CD4-positive, alpha-beta T cell (primary cell): ENCODE measurements at regions not wholly inside any gene's neighbourhood (a gene's known extent, or its start where the extent isn't known, plus 50 kb on each side); places are given as distances from the start of the nearest gene placed in this dataset.

Experiments
- ATAC-seq: fragments of 200-7000 bp; cut with Tn5 transposase; one replicate; pipeline ENCODE4 v1.10.0; 2022; ENCODE audit warnings: mild to moderate bottlenecking; ENCODE audit not compliant: poor library complexity
- CTCF ChIA-PET: fragments of 350-600 bp; sonication (Branson Sonifier 250); formaldehyde crosslinking; loops from one replicate; lab custom pipeline; 2021; ENCODE audit warnings: antibody characterized with exemption, inconsistent platforms; lab: Charles Lee
- POLR2A ChIA-PET: fragments of 350-600 bp; sonication (Branson Sonifier 250); formaldehyde crosslinking; loops from one replicate; lab custom pipeline; 2021; ENCODE audit warnings: antibody characterized with exemption, inconsistent platforms; lab: Charles Lee
- DNase-seq, 14 experiments: peaks; one replicate each; pipeline ENCODE4 v3.0.0-alpha.2; 2013 to 2020; ENCODE audit warnings: mixed read lengths in 2 of 14
- H3K27ac ChIP-seq, 2 donors: one replicate each; pipeline versions ENCODE4 v1.5.1 to v1.7.0; 2013; ENCODE audit warnings: low read length in 2 of 2, low read depth in 1 of 2, mild to moderate bottlenecking in 1 of 2
- H3K27me3 ChIP-seq, 2 experiments: 1 replicate in 1 of 2; 2 replicates in 1 of 2; pipeline versions ENCODE4 v1.6.1 to v1.7.0; 2013; ENCODE audit warnings: low read length in 2 of 2, control low read depth in 1 of 2, mild to moderate bottlenecking in 1 of 2, moderate library complexity in 1 of 2; ENCODE audit not compliant: insufficient read depth in 2 of 2, control insufficient read depth in 1 of 2
- H3K36me3 ChIP-seq: one replicate; pipeline ENCODE4 v1.6.1; 2013; ENCODE audit warnings: low read length, control low read depth; ENCODE audit not compliant: insufficient read depth
- H3K4me1 ChIP-seq: one replicate; pipeline ENCODE4 v1.6.1; 2013; ENCODE audit warnings: low read length, control low read depth; ENCODE audit not compliant: insufficient read depth
- H3K4me3 ChIP-seq: one replicate; pipeline ENCODE4 v1.5.1; 2013; ENCODE audit warnings: mild to moderate bottlenecking, low read length, moderate library complexity
- H3K9me3 ChIP-seq, 2 experiments: 1 replicate in 1 of 2; 2 replicates in 1 of 2; pipeline versions ENCODE4 v1.6.1 to v1.7.0; 2013; ENCODE audit warnings: low read length in 2 of 2, mild to moderate bottlenecking in 2 of 2, control low read depth in 1 of 2, moderate library complexity in 1 of 2; ENCODE audit not compliant: control insufficient read depth in 1 of 2, insufficient read depth in 1 of 2
- H3K27ac Mint-ChIP-seq: one replicate; pipeline ENCODE4 v1.8.0; 2020; ENCODE audit warnings: mixed read lengths
- H3K27me3 Mint-ChIP-seq: one replicate; pipeline ENCODE4 v1.8.0; 2021; ENCODE audit warnings: mixed read lengths
- H3K36me3 Mint-ChIP-seq: one replicate; pipeline ENCODE4 v1.8.0; 2021; ENCODE audit warnings: low read depth, mixed read lengths
- H3K4me1 Mint-ChIP-seq: one replicate; pipeline ENCODE4 v1.8.0; 2021; ENCODE audit warnings: low read depth, mixed read lengths
- H3K4me3 Mint-ChIP-seq: one replicate; pipeline ENCODE4 v1.8.0; 2020; ENCODE audit warnings: mild to moderate bottlenecking, mixed read lengths
- H3K9me3 Mint-ChIP-seq: one replicate; pipeline ENCODE4 v1.8.0; 2020; ENCODE audit warnings: mixed read lengths
- intact Hi-C, 2 experiments: fragments of 100-400 bp; cut with DNase I in 1 of 2; cut with micrococcal nuclease in 1 of 2; formaldehyde crosslinking; loops; one replicate each; pipeline versions ENCODE4 v1.15.1 to v1.9.0; 2023 to 2025; cut with DNase I, micrococcal nuclease
- TF ChIP-seq, protein P1 (sequence below): fragments of 200-600 bp; IDR thresholded peaks from one replicate; pipeline ENCODE4 v1.8.0; 2022; ENCODE audit warnings: antibody characterized with exemption, mild to moderate bottlenecking

DNA sequence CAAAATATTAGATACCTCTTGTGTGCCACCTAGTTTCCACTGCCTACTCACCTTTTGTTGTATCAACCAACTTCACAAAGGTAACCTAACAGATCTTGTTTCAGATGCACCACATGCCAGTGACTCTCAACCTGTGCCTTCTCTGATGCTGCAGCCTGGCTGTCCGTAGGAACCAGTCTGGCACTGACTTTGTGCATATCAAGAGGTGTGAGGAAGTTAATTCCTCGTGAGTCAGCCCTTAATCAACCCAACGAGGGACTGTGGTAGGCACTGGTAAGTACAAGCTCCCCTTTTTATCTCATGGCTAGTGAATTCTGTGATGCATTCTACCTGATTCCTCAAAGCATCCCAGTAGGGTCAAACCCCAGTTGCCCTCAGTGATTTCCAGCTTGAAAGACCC is 215.4 kb upstream of the CTNND2 start:
- no peaks in the 10 kb centered on the region for H3K9me3 ChIP-seq
- DNase-seq: no peak
- no peak overlapping the region for H3K27ac ChIP-seq
- Mint-ChIP-seq H3K27ac (no peak overlapping the region), H3K4me1 (no peaks in the 10 kb centered on the region), H3K9me3 (peaks cover 16% of the 10 kb centered on the region), H3K27me3 (no peaks in the 10 kb centered on the region), H3K4me3 (no peak overlapping the region), H3K36me3 (no peaks in the 10 kb centered on the region)
- no peak overlapping the region for H3K4me3 ChIP-seq
- no peak for ATAC-seq
- ChIA-PET CTCF (no interaction called here), POLR2A (no interaction called here)
- no peaks in the 10 kb centered on the region for H3K4me1 ChIP-seq
- intact Hi-C loops: no loop called here
- TF ChIP-seq, protein P1, sequence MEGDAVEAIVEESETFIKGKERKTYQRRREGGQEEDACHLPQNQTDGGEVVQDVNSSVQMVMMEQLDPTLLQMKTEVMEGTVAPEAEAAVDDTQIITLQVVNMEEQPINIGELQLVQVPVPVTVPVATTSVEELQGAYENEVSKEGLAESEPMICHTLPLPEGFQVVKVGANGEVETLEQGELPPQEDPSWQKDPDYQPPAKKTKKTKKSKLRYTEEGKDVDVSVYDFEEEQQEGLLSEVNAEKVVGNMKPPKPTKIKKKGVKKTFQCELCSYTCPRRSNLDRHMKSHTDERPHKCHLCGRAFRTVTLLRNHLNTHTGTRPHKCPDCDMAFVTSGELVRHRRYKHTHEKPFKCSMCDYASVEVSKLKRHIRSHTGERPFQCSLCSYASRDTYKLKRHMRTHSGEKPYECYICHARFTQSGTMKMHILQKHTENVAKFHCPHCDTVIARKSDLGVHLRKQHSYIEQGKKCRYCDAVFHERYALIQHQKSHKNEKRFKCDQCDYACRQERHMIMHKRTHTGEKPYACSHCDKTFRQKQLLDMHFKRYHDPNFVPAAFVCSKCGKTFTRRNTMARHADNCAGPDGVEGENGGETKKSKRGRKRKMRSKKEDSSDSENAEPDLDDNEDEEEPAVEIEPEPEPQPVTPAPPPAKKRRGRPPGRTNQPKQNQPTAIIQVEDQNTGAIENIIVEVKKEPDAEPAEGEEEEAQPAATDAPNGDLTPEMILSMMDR: no peak
- no peaks in the 10 kb centered on the region for H3K36me3 ChIP-seq
- no peaks in the 10 kb centered on the region for H3K27me3 ChIP-seq

DNA sequence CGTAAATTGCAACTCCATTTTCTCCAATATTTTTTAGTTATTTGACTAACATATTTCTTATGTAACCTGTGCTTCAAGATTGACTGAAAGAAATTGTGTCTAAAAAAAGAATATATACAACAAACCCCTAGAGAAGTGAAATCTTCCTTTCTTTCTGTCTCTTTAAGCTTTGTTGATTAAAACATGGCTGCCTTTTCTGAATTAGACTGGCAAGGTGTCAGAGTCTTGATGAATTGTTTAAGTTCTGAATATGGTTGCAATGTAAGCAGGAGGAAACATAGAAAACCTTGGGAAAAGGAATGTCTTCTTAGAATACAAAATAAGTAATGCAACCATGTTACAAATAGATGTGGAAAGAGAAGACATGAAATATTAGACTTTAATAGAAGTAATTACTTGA is 209.8 kb upstream of the CTNND2 start:
- Mint-ChIP-seq H3K27ac (no peak overlapping the region), H3K4me3 (no peak overlapping the region), H3K9me3 (peaks cover 15% of the 10 kb centered on the region), H3K27me3 (no peaks in the 10 kb centered on the region), H3K4me1 (no peaks in the 10 kb centered on the region), H3K36me3 (no peaks in the 10 kb centered on the region)
- no peaks in the 10 kb centered on the region for H3K4me1 ChIP-seq
- CTCF ChIA-PET: no interaction called here
- H3K27me3 ChIP-seq: no peaks in the 10 kb centered on the region
- DNase-seq (no peak), ATAC-seq (no peak)
- no peaks in the 10 kb centered on the region for H3K36me3 ChIP-seq
- POLR2A ChIA-PET: no interaction called here
- TF ChIP-seq, protein P1: no peak
- no peak overlapping the region for H3K4me3 ChIP-seq
- intact Hi-C loops: no loop called here
- no peak overlapping the region for H3K27ac ChIP-seq
- no peaks in the 10 kb centered on the region for H3K9me3 ChIP-seq

DNA sequence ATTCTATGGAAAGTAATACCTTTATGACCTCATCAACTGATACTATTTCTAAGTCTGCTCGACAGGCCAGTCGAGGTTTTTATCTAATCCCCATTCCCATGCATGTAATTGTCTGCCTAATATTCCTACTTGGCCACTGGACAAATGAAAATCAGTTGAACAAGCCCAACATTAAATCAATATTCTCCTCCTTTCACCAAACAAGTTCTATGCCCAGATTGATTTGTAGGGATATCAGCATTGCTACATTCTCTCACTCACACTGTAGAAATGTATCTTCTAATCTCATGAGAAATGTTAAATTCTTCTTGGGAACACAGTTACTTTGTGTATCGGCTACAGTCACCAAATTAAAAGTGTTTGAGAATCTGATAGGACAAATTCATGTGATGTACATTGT is 208.8 kb upstream of the CTNND2 start:
- no peaks in the 10 kb centered on the region for H3K4me1 ChIP-seq
- no peaks in the 10 kb centered on the region for H3K9me3 ChIP-seq
- H3K4me3 ChIP-seq: no peak overlapping the region
- TF ChIP-seq, protein P1: no peak
- Mint-ChIP-seq H3K9me3 (peaks cover 13% of the 10 kb centered on the region), H3K36me3 (no peaks in the 10 kb centered on the region), H3K4me3 (no peak overlapping the region), H3K27ac (no peak overlapping the region), H3K4me1 (no peaks in the 10 kb centered on the region), H3K27me3 (no peaks in the 10 kb centered on the region)
- ChIA-PET CTCF (no interaction called here), POLR2A (no interaction called here)
- H3K27me3 ChIP-seq: no peaks in the 10 kb centered on the region
- no peak for ATAC-seq
- intact Hi-C loops: no loop called here
- H3K27ac ChIP-seq: no peak overlapping the region
- no peak for DNase-seq
- no peaks in the 10 kb centered on the region for H3K36me3 ChIP-seq
